ENCODE measurements at regions not wholly inside any gene's neighbourhood (a gene's known extent, or its start where the extent isn't known, plus 50 kb on each side); places are given as distances from the start of the nearest gene placed in this dataset.

DNA sequence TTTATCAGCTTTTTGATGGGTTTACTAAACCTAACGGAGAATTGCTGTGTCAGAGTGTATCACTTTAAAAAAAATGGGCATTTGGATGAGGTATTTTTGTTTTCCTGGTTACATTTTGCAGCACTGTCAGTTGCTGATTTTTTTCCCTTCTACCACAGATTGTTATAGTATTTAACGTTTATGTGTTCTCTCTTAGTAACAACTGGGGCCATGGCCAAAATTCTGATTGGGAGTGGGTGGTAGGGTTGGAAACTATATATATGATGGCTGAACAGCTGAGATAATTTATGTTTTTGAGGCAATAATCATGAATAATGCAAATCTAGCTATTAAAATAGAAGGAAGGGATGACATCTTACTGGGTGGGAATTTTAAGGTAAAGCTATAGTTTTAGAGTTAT, 229.4 kb upstream of the SUCLG2 start:
- Histone ChIP-seq H3K27me3 (no peaks in the 10 kb centered on the region), H3K36me3 (no peaks in the 10 kb centered on the region), H3K4me3 (no peak overlapping the region), H3K4me1 (no peaks in the 10 kb centered on the region), H3K27ac (no peak overlapping the region), H3K9me3 (no peaks in the 10 kb centered on the region)
- TF ChIP-seq, protein P1, sequence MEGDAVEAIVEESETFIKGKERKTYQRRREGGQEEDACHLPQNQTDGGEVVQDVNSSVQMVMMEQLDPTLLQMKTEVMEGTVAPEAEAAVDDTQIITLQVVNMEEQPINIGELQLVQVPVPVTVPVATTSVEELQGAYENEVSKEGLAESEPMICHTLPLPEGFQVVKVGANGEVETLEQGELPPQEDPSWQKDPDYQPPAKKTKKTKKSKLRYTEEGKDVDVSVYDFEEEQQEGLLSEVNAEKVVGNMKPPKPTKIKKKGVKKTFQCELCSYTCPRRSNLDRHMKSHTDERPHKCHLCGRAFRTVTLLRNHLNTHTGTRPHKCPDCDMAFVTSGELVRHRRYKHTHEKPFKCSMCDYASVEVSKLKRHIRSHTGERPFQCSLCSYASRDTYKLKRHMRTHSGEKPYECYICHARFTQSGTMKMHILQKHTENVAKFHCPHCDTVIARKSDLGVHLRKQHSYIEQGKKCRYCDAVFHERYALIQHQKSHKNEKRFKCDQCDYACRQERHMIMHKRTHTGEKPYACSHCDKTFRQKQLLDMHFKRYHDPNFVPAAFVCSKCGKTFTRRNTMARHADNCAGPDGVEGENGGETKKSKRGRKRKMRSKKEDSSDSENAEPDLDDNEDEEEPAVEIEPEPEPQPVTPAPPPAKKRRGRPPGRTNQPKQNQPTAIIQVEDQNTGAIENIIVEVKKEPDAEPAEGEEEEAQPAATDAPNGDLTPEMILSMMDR (IDR thresholded peaks at IDR 0.05), result no peak
- TF ChIP-seq POLR2A (IDR thresholded peaks at IDR 0.05) (no peak), POLR2AphosphoS5 (IDR thresholded peaks at IDR 0.05; ENCODE audit: insufficient read depth in 1 of 2, low read depth in 1 of 2) (no peak)
- no peak for DNase-seq (ENCODE audit: extremely low spot score in 2 of 2)
- intact Hi-C loops (cut with DNase I), result no loop called here

DNA sequence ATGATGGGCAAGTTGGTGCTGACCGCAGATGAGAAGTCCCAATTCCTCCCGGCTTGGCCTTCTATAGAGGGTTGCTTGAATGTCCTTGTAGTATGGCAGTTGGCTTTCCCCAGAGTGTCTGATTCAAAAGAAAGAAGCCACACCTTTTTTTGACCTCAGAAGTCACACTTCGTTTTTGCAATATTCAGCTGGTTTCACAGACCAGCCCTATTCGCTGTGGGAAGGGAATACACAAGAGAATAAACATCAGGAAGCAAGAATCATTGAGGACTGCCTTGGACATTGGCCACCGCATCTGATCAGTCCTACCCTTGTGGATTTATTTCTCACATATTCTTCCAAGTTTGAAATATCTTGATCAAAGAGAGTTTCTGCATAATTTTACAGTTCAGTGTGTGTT, 228.6 kb upstream of the SUCLG2 start:
- TF ChIP-seq POLR2AphosphoS5 (IDR thresholded peaks at IDR 0.05; ENCODE audit: insufficient read depth in 1 of 2, low read depth in 1 of 2) (no peak), POLR2A (IDR thresholded peaks at IDR 0.05) (no peak)
- TF ChIP-seq, protein P1 (IDR thresholded peaks at IDR 0.05), result no peak
- H3K27me3 ChIP-seq, result no peaks in the 10 kb centered on the region
- DNase-seq (ENCODE audit: extremely low spot score in 2 of 2), result no peak
- H3K27ac ChIP-seq, result no peak overlapping the region
- no peaks in the 10 kb centered on the region for H3K4me1 ChIP-seq
- H3K4me3 ChIP-seq, result no peak overlapping the region
- no peaks in the 10 kb centered on the region for H3K36me3 ChIP-seq
- intact Hi-C loops (cut with DNase I), result no loop called here
- no peaks in the 10 kb centered on the region for H3K9me3 ChIP-seq

DNA sequence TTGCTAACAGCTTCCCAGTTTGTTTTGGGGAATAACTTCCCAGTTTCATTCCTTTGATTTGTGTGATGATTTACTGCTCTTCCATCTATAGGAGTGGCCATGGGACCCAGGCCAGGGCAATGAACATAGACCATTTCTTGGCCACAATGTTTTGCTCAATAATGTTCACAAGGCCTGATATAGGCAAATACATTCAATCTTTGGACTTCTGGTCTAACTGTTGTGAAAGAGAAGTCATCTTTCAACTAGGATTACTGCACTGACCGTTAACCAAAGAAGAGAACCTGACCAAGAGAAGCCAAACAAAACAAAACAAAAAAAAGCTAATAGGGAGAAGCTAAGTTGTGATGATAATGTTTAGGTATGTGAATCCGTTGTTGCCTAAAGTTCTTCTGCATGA, 221.8 kb upstream of the SUCLG2 start:
- no peak for DNase-seq (ENCODE audit: extremely low spot score in 2 of 2)
- Histone ChIP-seq H3K4me1 (no peaks in the 10 kb centered on the region), H3K36me3 (no peaks in the 10 kb centered on the region), H3K27me3 (no peaks in the 10 kb centered on the region), H3K4me3 (no peak overlapping the region), H3K9me3 (no peaks in the 10 kb centered on the region), H3K27ac (no peak overlapping the region)
- no peak for TF ChIP-seq POLR2A (IDR thresholded peaks at IDR 0.05)
- TF ChIP-seq, protein P1 (IDR thresholded peaks at IDR 0.05), result no peak
- TF ChIP-seq POLR2AphosphoS5 (IDR thresholded peaks at IDR 0.05; ENCODE audit: insufficient read depth in 1 of 2, low read depth in 1 of 2), result no peak
- intact Hi-C loops (cut with DNase I), result no loop called here

DNA sequence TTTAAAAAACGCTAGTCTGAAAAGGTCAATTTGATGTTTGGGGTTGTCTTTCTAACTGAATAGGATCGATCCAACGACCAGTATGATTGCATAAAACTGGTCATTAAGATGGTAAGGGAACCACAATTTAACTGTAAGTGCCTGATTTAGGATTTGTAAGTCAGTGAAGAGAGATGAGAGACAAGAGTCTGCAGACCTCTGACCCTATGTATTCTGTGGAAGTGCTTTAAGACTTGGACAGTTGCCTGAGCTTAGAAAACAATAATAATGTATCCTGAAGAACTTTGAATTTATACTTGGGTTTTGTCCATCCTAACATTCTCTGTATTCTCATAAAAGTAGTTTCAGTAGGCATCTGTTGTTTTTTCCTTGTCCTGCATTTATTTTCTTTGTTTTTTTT, 221.4 kb upstream of the SUCLG2 start:
- no peak overlapping the region for H3K4me3 ChIP-seq
- intact Hi-C loops (cut with DNase I), result no loop called here
- no peak for TF ChIP-seq POLR2A (IDR thresholded peaks at IDR 0.05)
- TF ChIP-seq, protein P1 (IDR thresholded peaks at IDR 0.05), result no peak
- no peak for TF ChIP-seq POLR2AphosphoS5 (IDR thresholded peaks at IDR 0.05; ENCODE audit: insufficient read depth in 1 of 2, low read depth in 1 of 2)

DNA sequence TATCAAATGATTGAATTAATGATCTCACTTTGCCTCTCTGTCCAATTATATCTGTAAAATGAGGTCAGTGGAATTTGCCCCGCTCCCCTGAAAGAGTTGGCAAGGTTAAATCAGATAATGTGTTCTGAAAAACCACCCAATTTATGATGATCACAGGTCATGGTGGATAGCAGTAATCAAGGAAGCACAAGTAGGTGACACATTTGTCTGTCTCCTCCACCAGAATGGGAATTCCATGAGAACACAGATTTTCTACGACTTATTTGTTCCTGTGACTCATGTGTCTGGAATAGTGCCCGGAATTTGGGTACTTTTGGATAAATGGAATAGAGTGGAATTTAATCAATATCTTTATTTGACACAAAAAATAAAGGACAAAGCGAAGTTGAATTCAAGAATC, 220.9 kb upstream of the SUCLG2 start:
- Histone ChIP-seq H3K4me1 (no peaks in the 10 kb centered on the region), H3K4me3 (no peak overlapping the region), H3K36me3 (no peaks in the 10 kb centered on the region), H3K9me3 (no peaks in the 10 kb centered on the region), H3K27me3 (no peaks in the 10 kb centered on the region), H3K27ac (no peak overlapping the region)
- TF ChIP-seq, protein P1 (IDR thresholded peaks at IDR 0.05), result no peak
- no peak for TF ChIP-seq POLR2AphosphoS5 (IDR thresholded peaks at IDR 0.05; ENCODE audit: insufficient read depth in 1 of 2, low read depth in 1 of 2)
- no peak for TF ChIP-seq POLR2A (IDR thresholded peaks at IDR 0.05)
- DNase-seq (ENCODE audit: extremely low spot score in 2 of 2), result no peak
- intact Hi-C loops (cut with DNase I), result no loop called here

More for the DNA sequence above, 221.4 kb upstream of the SUCLG2 start:
- Histone ChIP-seq H3K4me1 (no peaks in the 10 kb centered on the region), H3K9me3 (no peaks in the 10 kb centered on the region), H3K27me3 (no peaks in the 10 kb centered on the region), H3K36me3 (no peaks in the 10 kb centered on the region), H3K27ac (no peak overlapping the region)
- no peak for DNase-seq (ENCODE audit: extremely low spot score in 2 of 2)

All from vagina (tissue), 2 donors.